NOMO-1 (cell line): ENCODE measurements at regions not wholly inside any gene's neighbourhood (a gene's known extent, or its start where the extent isn't known, plus 50 kb on each side); places are given as distances from the start of the nearest gene placed in this dataset.
"Not testable (repeated sequence)": the region's sequence is repeated elsewhere in the genome, so short reads cannot be mapped to it uniquely, and the experiment has no call there.

Experiments used
- DNase-seq, 2 experiments: peaks; one replicate each; lab custom pipeline; 2025; ENCODE audit not compliant: unreplicated experiment in 2 of 2; lab: John Stamatoyannopoulos, UW

GRCh38 chrX:95549552-95549951 is 1135.1 kb upstream of the DIAPH2 start:
- DNase-seq, result not testable (repeated sequence)

- no peak for DNase-seq
These were observed 1099.3 kb upstream of the DIAPH2 start for GRCh38 chrX:95585321-95585720.

- DNase-seq, result no peak
These were observed 1072.3 kb upstream of the DIAPH2 start for GRCh38 chrX:95612350-95612749.

GRCh38 chrX:95622200-95622599 is 1062.4 kb upstream of the DIAPH2 start:
- DNase-seq, result no peak

GRCh38 chrX:95626748-95627147 is 1057.9 kb upstream of the DIAPH2 start:
- no peak for DNase-seq

GRCh38 chrX:95628796-95629195 is 1055.8 kb upstream of the DIAPH2 start:
- DNase-seq, result no peak

GRCh38 chrX:95629737-95630136 is 1054.9 kb upstream of the DIAPH2 start:
- DNase-seq, result no peak

- DNase-seq, result no peak
These were observed 1044.4 kb upstream of the DIAPH2 start for GRCh38 chrX:95640226-95640625.

- no peak for DNase-seq
These were observed 1038.9 kb upstream of the DIAPH2 start for GRCh38 chrX:95645738-95646137.

- no peak for DNase-seq
These were observed 1022.4 kb upstream of the DIAPH2 start for GRCh38 chrX:95662200-95662599.

GRCh38 chrX:95666056-95666455 is 1018.6 kb upstream of the DIAPH2 start:
- no peak for DNase-seq

GRCh38 chrX:95675011-95675410 is 1009.6 kb upstream of the DIAPH2 start:
- no peak for DNase-seq

GRCh38 chrX:95675794-95676193 is 1008.8 kb upstream of the DIAPH2 start:
- no peak for DNase-seq

GRCh38 chrX:95678679-95679078 is 1006.0 kb upstream of the DIAPH2 start:
- DNase-seq, result no peak

- no peak for DNase-seq
These were observed 991.3 kb upstream of the DIAPH2 start for GRCh38 chrX:95693365-95693764.

GRCh38 chrX:95703696-95704095 is 980.9 kb upstream of the DIAPH2 start:
- no peak for DNase-seq

- DNase-seq, result no peak
These were observed 967.8 kb upstream of the DIAPH2 start for GRCh38 chrX:95716841-95717240.

- no peak for DNase-seq
These were observed 965.9 kb upstream of the DIAPH2 start for GRCh38 chrX:95718746-95719145.

- DNase-seq, result no peak
These were observed 963.6 kb upstream of the DIAPH2 start for GRCh38 chrX:95721011-95721410.

- DNase-seq, result no peak
These were observed 956.2 kb upstream of the DIAPH2 start for GRCh38 chrX:95728446-95728845.

GRCh38 chrX:95729401-95729800 is 955.2 kb upstream of the DIAPH2 start:
- no peak for DNase-seq

GRCh38 chrX:95733426-95733825 is 951.2 kb upstream of the DIAPH2 start:
- DNase-seq, result no peak

- DNase-seq, result no peak
These were observed 930.2 kb upstream of the DIAPH2 start for GRCh38 chrX:95754411-95754810.

GRCh38 chrX:95760356-95760755 is 924.3 kb upstream of the DIAPH2 start:
- DNase-seq, result peak; percentile 17 to 49
